ENCODE measurements at regions not wholly inside any gene's neighbourhood (a gene's known extent, or its start where the extent isn't known, plus 50 kb on each side); places are given as distances from the start of the nearest gene placed in this dataset.
"Not testable (repeated sequence)": the region's sequence is repeated elsewhere in the genome, so short reads cannot be mapped to it uniquely, and the experiment has no call there.

- no peak for DNase-seq
These were observed 469.3 kb upstream of the KLF6 start for GRCh38 chr10:4254101-4254994.

GRCh38 chr10:4252701-4253100 is 467.7 kb upstream of the KLF6 start:
- DNase-seq, result no peak

- peak in 1 of 5 experiments; percentile 53 for DNase-seq
These were observed 465.5 kb upstream of the KLF6 start for GRCh38 chr10:4250587-4250887.

GRCh38 chr10:4249841-4250586 is 465.0 kb upstream of the KLF6 start:
- no peak for DNase-seq

- DNase-seq, result no peak
These were observed 462.4 kb upstream of the KLF6 start for GRCh38 chr10:4247379-4247778.

GRCh38 chr10:4246881-4247358 is 461.9 kb upstream of the KLF6 start:
- DNase-seq, result peak in 1 of 5 experiments; percentile 40

- DNase-seq, result peak in 1 of 5 experiments; percentile 25
These were observed 458.6 kb upstream of the KLF6 start for GRCh38 chr10:4243651-4244050.

- no peak for DNase-seq
These were observed 458.2 kb upstream of the KLF6 start for GRCh38 chr10:4243169-4243568.

GRCh38 chr10:4242561-4243035 is 457.6 kb upstream of the KLF6 start:
- no peak for DNase-seq

- no peak for DNase-seq
These were observed 456.8 kb upstream of the KLF6 start for GRCh38 chr10:4241724-4242345.

- DNase-seq, result no peak
These were observed 455.7 kb upstream of the KLF6 start for GRCh38 chr10:4240608-4241197.

GRCh38 chr10:4239186-4239585 is 454.2 kb upstream of the KLF6 start:
- DNase-seq, result no peak

GRCh38 chr10:4236905-4237304 is 451.9 kb upstream of the KLF6 start:
- not testable (repeated sequence) for DNase-seq

GRCh38 chr10:4234661-4235060 is 449.7 kb upstream of the KLF6 start:
- peak in 2 of 5 experiments; percentile 55 to 71 for DNase-seq

- no peak for DNase-seq
These were observed 446.4 kb upstream of the KLF6 start for GRCh38 chr10:4231439-4231838.

- DNase-seq, result no peak
These were observed 445.0 kb upstream of the KLF6 start for GRCh38 chr10:4230036-4230435.

GRCh38 chr10:4229106-4229505 is 444.1 kb upstream of the KLF6 start:
- no peak for DNase-seq

- no peak for DNase-seq
These were observed 442.6 kb upstream of the KLF6 start for GRCh38 chr10:4227586-4227985.

GRCh38 chr10:4226941-4227540 is 442.0 kb upstream of the KLF6 start:
- no peak for DNase-seq

- no peak for DNase-seq
These were observed 439.2 kb upstream of the KLF6 start for GRCh38 chr10:4224178-4224577.

- DNase-seq, result peak in 1 of 5 experiments; percentile 24
These were observed 436.3 kb upstream of the KLF6 start for GRCh38 chr10:4221310-4221709.

GRCh38 chr10:4219901-4220300 is 434.9 kb upstream of the KLF6 start:
- no peak for DNase-seq

Data from T-helper 2 cell (primary cell).